ENCODE measurements at regions not wholly inside any gene's neighbourhood (a gene's known extent, or its start where the extent isn't known, plus 50 kb on each side); places are given as distances from the start of the nearest gene placed in this dataset.
"Not testable (repeated sequence)": the region's sequence is repeated elsewhere in the genome, so short reads cannot be mapped to it uniquely, and the experiment has no call there.

- in situ Hi-C loops (cut with HindIII; ENCODE audit: low pct_unique_long_range_greater_than_20kb, low sequenced_read_pairs): no loop called here
These were observed 352.9 kb upstream of the USP9Y start for GRCh38 chrY:12348181-12348580.

GRCh38 chrY:12357204-12357603 lies 343.8 kb upstream of the USP9Y start:
- in situ Hi-C loops (cut with HindIII; ENCODE audit: low pct_unique_long_range_greater_than_20kb, low sequenced_read_pairs): no loop called here
- DNase-seq (ENCODE audit: low read depth): no peak

More at GRCh38 chrY:12348181-12348580, 352.9 kb upstream of the USP9Y start:
- no peak for DNase-seq (ENCODE audit: low read depth)

GRCh38 chrY:12357655-12358054 lies 343.4 kb upstream of the USP9Y start:
- in situ Hi-C loops (cut with HindIII; ENCODE audit: low pct_unique_long_range_greater_than_20kb, low sequenced_read_pairs): no loop called here
- no peak for DNase-seq (ENCODE audit: low read depth)

- DNase-seq (ENCODE audit: low read depth): no peak
- in situ Hi-C loops (cut with HindIII; ENCODE audit: low pct_unique_long_range_greater_than_20kb, low sequenced_read_pairs): no loop called here
These were observed 342.7 kb upstream of the USP9Y start for GRCh38 chrY:12358337-12358736.

GRCh38 chrY:12359867-12360266 lies 341.2 kb upstream of the USP9Y start:
- in situ Hi-C loops (cut with HindIII; ENCODE audit: low pct_unique_long_range_greater_than_20kb, low sequenced_read_pairs): no loop called here
- DNase-seq (ENCODE audit: low read depth): no peak

DNA sequence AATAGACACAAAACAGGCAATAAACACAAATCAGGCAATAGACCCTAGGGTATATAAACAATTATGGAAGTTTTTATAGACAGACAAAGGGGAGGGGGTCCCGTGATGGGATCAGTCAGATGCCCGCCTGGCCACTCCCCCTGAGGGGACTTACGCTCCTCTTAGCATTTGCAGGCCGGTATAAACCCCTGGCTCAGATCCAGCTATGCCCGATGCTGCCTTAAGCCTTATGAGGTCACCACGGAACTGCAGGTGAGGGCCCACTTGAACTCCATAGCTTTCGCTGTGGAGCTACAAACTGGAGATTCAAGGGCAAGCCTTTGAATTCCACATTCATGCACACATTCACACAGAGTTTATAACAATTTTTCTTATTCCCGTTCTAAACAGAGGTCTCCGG lies 340.5 kb upstream of the USP9Y start:
- DNase-seq (ENCODE audit: low read depth): no peak
- in situ Hi-C loops (cut with HindIII; ENCODE audit: low pct_unique_long_range_greater_than_20kb, low sequenced_read_pairs): no loop called here

DNA sequence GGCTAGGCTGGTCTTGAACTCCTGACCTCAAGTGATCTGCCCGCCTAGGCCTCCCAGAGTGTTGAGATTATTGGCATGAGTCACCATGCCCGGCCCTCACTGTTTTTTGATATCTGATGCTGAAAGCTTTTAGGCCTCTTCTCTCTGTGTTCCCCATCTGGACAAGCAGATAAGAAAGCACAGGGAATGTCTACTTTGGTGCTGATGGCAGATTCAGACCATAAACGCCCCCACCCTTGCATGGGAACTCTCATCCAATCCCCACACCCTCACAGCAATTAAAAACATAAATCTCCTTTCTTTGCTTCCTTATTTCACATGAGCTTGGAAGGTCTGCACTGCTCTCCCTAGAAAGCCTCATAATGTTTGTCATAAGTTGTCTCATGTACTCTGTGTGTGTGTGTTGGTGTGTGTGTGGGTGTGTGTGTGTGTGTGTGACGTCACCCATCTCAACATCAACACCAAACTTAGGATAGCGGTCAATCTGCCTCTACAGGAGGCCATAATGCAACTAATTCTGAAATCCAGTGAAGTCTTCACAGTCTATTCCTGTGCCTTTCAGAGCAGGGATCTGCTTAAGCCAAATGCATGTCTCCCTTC lies 335.6 kb upstream of the USP9Y start:
- in situ Hi-C loops (cut with HindIII; ENCODE audit: low pct_unique_long_range_greater_than_20kb, low sequenced_read_pairs): no loop called here
- DNase-seq (ENCODE audit: low read depth): no peak

DNA sequence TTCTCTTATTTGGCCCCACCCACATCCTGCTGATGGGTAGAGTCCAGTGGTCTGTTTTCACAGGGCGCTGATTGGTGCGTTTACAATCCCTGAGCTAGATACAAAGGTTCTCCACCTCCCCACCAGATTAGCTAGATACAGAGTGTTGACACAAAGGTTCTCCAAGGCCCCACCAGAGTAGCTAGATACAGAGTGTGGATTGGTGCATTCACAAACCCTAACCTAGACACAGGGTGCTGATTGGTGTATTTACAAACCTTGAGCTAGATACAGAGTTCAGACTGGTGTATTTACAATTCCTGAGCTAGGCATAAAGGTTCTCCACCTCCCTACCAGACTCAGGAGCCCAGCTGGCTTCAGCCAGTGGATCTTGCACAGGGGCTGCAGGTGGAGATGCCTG lies 326.4 kb upstream of the USP9Y start:
- DNase-seq (ENCODE audit: low read depth); in situ Hi-C loops (cut with HindIII; ENCODE audit: low pct_unique_long_range_greater_than_20kb, low sequenced_read_pairs): not testable (repeated sequence)

DNA sequence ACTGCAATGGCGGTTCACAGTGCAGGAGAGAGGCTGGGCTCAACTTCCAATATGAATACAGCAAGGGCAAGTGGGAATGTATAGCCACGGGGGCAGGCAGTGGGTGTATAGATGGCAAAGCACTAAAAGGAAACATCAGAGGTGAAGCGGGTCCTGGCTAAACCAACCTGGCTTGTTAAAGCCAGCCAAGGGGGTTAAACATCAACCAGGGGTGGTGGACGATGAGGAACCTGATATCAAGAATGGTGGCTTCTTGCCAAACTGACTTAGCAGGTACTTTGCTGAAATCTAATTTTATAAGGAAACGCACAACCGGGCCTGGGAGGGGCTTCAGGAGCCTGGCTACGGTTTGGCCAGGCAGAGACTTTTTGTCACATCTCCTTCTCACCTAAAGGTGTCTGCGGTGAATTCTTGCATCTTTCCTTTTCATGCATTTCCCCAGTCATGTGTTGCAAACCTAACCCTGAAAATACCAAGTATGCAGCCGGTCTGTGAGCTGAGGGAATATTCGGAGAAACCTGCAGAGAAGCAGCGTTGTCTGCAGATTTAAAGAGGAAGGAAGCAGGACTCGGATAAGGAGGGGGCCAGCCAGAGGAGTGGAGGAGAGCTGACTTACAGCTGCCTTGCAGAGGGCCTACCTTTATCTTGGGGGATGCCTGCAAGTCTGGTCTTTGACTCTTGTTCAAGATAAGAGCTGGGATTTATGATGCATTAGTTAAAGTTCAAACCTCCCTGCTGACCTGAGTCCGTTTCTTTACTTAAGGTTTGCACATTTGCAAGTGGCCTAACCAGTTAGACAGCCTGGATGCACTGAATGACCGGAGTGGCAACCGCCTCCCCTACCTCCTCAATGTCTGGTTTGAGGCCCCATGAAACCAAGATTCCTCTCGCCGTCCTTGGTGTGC lies 309.1 kb upstream of the USP9Y start:
- peak; percentile 1 for DNase-seq (ENCODE audit: low read depth)
- in situ Hi-C loops (cut with HindIII; ENCODE audit: low pct_unique_long_range_greater_than_20kb, low sequenced_read_pairs): not testable (repeated sequence)

GRCh38 chrY:12393190-12393589 lies 307.8 kb upstream of the USP9Y start:
- DNase-seq (ENCODE audit: low read depth): no peak
- in situ Hi-C loops (cut with HindIII; ENCODE audit: low pct_unique_long_range_greater_than_20kb, low sequenced_read_pairs): no loop called here

DNA sequence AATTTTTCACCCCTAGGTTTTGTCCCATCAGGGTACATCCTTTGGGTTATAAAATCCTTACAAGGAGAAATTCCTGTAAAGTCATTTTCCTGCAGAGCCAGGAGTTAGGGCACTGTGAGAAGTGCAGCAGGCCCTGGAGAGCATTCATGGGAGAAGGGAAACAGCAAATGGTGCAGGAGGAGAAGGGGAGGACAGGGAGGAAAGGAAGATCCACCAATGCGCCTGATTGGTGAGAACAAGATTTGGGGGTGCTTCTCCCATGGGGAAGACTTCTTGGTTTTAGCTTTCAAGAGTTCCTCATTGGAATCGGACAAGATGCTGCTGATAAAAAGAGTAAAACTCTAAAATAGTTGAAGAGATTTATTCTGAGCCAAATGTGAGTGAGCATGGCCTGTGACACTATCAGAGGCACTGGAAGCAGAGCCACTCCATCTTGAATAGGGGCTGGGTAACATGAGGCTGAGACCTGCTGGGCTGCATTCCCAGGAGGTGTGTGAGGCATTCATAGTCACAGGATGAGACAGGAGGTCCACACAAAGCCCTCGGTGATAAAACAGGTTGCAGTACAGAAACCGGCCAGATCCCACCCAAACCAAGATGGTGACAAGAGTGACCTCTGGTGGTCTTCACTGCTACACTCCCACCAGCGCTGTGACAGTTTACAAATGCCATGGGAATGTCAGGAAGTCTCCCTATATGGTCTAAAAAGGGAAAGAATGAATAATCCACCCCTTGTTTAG lies 305.5 kb upstream of the USP9Y start:
- not testable (repeated sequence) for DNase-seq (ENCODE audit: low read depth)

DNA sequence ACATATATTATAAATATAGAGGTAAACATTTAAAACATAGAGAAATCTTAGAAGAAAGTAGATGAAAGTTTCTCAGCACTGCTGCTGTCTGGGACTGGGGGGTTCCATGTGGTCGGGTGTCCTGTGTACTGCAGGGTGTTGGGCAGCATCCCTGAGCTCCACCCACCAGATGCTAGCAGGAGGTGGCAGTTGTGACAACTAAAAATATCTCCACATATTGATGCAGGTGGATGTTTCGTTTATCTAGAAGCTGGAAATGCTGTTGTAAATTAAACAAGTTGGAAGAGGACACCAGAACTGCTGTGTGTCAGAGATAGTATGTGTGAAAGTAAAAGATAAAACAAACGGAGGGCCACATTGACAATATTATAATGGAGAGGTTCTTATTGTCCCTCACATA lies 297.1 kb upstream of the USP9Y start:
- in situ Hi-C loops (cut with HindIII; ENCODE audit: low pct_unique_long_range_greater_than_20kb, low sequenced_read_pairs): no loop called here
- DNase-seq (ENCODE audit: low read depth): no peak

More for the DNA sequence above, 305.5 kb upstream of the USP9Y start:
- in situ Hi-C loops (cut with HindIII; ENCODE audit: low pct_unique_long_range_greater_than_20kb, low sequenced_read_pairs): not testable (repeated sequence)

DNA sequence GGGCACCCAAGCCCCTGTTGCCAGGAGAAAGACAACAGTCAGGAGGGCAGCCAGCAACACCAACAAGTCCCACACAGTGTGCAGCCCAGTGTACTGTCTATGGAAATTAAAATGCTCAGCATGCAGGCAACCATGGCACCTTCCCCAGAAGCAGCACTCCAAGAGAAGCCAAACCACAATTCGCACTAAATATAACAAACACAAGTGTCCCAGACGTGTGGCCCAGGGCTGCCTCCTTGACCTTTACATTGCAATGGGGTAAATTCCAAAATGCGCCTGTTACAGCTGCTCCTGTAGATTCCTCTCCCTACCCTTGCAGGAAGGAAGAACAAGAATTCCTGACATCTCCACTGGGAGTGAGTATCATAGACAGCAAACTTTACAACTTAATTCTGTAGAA lies 292.8 kb upstream of the USP9Y start:
- DNase-seq (ENCODE audit: low read depth): no peak
- in situ Hi-C loops (cut with HindIII; ENCODE audit: low pct_unique_long_range_greater_than_20kb, low sequenced_read_pairs): no loop called here

DNA sequence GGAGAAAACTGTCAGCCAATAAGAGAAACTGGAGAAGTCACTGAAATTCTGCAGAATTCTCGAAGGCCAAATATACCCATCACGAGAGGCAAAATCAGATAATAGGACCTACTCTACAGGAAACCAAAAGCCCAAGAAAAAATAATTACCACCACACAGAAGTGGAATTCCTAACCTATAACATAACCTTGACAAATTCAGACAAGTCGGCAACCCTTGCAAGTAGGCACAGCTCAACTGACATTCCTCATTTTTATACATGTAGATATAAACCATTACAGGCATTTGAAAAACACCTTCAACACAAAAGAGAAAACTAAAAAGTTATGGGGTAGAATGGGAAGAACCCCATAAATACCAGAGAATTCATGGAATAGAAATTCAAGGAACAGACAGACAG lies 290.3 kb upstream of the USP9Y start:
- in situ Hi-C loops (cut with HindIII; ENCODE audit: low pct_unique_long_range_greater_than_20kb, low sequenced_read_pairs): no loop called here
- DNase-seq (ENCODE audit: low read depth): no peak

DNA sequence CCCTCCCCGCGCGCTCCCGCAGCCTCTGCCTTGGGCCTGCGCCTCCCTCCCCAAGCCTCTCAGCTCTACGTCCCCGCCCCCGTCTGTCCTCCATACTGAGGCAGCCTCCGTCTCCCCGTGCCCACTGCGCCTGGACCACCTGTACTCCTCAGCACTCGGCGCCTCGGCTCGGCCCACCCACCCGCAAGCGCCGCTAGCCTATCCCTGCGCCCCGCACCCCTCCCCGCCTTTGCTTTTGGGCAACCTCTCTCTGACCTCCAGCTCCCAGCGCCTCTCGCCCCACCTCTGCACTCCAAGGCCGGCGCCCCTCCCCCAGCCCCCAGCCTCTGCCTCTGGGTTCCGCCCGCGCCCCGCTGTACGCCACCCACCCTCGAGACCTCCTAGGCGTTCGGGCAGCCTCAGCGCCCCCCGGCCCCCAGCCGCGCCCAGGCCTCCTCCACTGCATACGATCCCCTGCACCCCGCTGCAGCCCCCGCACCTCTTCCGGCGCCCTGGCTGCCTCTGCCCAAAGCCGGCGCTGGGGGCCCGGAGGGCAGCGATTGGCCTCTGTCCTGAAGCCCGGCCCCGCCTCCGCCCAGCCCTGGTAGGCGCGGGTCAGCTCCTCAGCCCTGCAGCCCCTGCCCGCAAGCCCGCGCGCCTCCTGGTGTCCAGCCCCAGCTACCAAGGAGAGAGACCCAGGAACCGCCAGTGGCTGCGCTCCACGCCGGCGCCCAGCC lies 279.8 kb upstream of the USP9Y start:
- DNase-seq (ENCODE audit: low read depth): no peak
- in situ Hi-C loops (cut with HindIII; ENCODE audit: low pct_unique_long_range_greater_than_20kb, low sequenced_read_pairs): no loop called here

DNA sequence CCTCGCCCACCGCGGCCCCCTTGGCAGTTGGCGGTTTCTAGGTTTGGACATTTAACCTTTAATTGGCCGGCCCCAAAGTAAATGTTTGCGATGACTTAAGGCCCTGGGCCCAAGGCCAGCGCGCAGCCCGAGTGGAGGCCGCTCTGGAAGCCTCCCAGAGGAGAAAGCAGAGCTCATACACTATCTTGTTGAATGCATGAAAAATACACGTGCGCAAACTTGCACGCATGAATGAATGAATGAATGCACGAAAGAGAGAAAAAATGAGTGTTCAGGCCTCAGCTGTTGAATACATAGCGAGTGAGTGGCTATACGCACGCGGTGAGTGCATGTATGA lies 279.3 kb upstream of the USP9Y start:
- in situ Hi-C loops (cut with HindIII; ENCODE audit: low pct_unique_long_range_greater_than_20kb, low sequenced_read_pairs): no loop called here
- no peak for DNase-seq (ENCODE audit: low read depth)

DNA sequence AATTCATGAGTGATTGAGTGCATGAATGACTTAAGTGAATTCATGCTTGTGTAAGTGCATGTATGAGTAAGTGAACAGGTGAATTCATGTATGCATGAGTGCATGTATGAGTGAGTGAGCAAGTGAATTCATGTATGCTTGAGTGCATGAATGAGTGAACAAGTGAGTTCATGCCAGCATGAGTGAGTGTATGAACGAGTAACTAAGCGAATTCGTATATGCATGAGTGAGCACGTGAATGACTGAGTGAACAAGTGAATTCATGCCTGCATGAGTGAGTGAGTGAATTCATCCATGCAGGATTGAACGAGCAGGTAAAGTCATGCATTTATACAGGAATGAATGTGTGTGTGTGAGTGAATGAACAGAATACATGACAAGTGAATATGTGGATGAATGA lies 278.5 kb upstream of the USP9Y start:
- DNase-seq (ENCODE audit: low read depth): no peak
- in situ Hi-C loops (cut with HindIII; ENCODE audit: low pct_unique_long_range_greater_than_20kb, low sequenced_read_pairs): no loop called here

- in situ Hi-C loops (cut with HindIII; ENCODE audit: low pct_unique_long_range_greater_than_20kb, low sequenced_read_pairs): no loop called here
These were observed 277.4 kb upstream of the USP9Y start for GRCh38 chrY:12423416-12424252.

More at GRCh38 chrY:12423416-12424252, 277.4 kb upstream of the USP9Y start:
- DNase-seq (ENCODE audit: low read depth): no peak

Data from Caki2 (cell line).